Vagina (tissue), 2 donors: ENCODE measurements at regions not wholly inside any gene's neighbourhood (a gene's known extent, or its start where the extent isn't known, plus 50 kb on each side); places are given as distances from the start of the nearest gene placed in this dataset.

Experiments used
- CTCF ChIP-seq, 3 experiments: fragments of 450-650 bp in 2 of 3; fragments of 200-600 bp in 1 of 3; sonication (generic) in 1 of 3; IDR thresholded peaks; one replicate each; pipeline ENCODE4 v1.5.1; 2017 to 2019; ENCODE audit warnings: antibody characterized with exemption in 3 of 3, mild to moderate bottlenecking in 2 of 3, moderate library complexity in 2 of 3
- POLR2AphosphoS5 ChIP-seq, 2 donors: sonication (generic); formaldehyde crosslinking; IDR thresholded peaks; one replicate each; pipeline ENCODE4 v1.9.0; 2017; ENCODE audit warnings: antibody characterized with exemption in 2 of 2, mild to moderate bottlenecking in 2 of 2, low read depth in 1 of 2; ENCODE audit not compliant: insufficient read depth in 1 of 2

- TF ChIP-seq POLR2AphosphoS5 (IDR thresholded peaks at IDR 0.05; ENCODE audit: insufficient read depth in 1 of 2, low read depth in 1 of 2) (no peak), CTCF (IDR thresholded peaks at IDR 0.05) (no peak)
Measured at GRCh38 chr5:39503155-39503554, 78.4 kb upstream of the DAB2 start.
